ENCODE measurements at regions not wholly inside any gene's neighbourhood (a gene's known extent, or its start where the extent isn't known, plus 50 kb on each side); places are given as distances from the start of the nearest gene placed in this dataset.

DNA sequence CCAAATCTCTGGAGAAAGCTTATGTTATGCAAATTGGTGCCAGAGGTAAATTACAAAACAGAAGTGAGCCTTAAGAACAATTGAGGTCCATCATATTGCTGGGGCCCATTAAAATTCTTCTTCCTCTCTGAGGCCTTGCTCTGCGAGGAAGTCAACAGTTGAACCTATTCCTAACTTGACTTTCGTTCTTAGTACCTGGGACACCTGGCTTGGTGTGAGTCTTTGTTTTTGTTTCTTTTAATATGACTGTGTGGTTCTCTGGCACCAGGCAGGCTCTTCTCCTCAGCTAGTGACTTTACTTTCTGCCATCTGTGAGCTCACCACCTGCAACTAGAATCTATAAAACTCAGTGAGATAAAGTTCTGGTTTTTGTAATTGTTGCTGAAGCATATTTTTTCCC is 120.4 kb downstream of the CBLN1 start:
- TF ChIP-seq, protein P1, sequence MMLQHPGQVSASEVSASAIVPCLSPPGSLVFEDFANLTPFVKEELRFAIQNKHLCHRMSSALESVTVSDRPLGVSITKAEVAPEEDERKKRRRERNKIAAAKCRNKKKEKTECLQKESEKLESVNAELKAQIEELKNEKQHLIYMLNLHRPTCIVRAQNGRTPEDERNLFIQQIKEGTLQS (IDR thresholded peaks at IDR 0.05), result no peak
- TF ChIP-seq, protein P2, sequence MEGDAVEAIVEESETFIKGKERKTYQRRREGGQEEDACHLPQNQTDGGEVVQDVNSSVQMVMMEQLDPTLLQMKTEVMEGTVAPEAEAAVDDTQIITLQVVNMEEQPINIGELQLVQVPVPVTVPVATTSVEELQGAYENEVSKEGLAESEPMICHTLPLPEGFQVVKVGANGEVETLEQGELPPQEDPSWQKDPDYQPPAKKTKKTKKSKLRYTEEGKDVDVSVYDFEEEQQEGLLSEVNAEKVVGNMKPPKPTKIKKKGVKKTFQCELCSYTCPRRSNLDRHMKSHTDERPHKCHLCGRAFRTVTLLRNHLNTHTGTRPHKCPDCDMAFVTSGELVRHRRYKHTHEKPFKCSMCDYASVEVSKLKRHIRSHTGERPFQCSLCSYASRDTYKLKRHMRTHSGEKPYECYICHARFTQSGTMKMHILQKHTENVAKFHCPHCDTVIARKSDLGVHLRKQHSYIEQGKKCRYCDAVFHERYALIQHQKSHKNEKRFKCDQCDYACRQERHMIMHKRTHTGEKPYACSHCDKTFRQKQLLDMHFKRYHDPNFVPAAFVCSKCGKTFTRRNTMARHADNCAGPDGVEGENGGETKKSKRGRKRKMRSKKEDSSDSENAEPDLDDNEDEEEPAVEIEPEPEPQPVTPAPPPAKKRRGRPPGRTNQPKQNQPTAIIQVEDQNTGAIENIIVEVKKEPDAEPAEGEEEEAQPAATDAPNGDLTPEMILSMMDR (IDR thresholded peaks at IDR 0.05; ENCODE audit: low read depth, low read length, missing input control), result no peak
- TF ChIP-seq SP1 (IDR thresholded peaks at IDR 0.05), result no peak
- TF ChIP-seq, protein P3, sequence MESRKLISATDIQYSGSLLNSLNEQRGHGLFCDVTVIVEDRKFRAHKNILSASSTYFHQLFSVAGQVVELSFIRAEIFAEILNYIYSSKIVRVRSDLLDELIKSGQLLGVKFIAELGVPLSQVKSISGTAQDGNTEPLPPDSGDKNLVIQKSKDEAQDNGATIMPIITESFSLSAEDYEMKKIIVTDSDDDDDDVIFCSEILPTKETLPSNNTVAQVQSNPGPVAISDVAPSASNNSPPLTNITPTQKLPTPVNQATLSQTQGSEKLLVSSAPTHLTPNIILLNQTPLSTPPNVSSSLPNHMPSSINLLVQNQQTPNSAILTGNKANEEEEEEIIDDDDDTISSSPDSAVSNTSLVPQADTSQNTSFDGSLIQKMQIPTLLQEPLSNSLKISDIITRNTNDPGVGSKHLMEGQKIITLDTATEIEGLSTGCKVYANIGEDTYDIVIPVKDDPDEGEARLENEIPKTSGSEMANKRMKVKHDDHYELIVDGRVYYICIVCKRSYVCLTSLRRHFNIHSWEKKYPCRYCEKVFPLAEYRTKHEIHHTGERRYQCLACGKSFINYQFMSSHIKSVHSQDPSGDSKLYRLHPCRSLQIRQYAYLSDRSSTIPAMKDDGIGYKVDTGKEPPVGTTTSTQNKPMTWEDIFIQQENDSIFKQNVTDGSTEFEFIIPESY (IDR thresholded peaks at IDR 0.05), result no peak
- no peak for TF ChIP-seq JUND (IDR thresholded peaks at IDR 0.05)
- TF ChIP-seq YY1 (IDR thresholded peaks at IDR 0.05), result no peak
